ENCODE measurements at regions not wholly inside any gene's neighbourhood (a gene's known extent, or its start where the extent isn't known, plus 50 kb on each side); places are given as distances from the start of the nearest gene placed in this dataset. TPM values are rescaled to one million over a fixed set of nuclear protein-coding genes. Genes with fewer than 3 reads are reported as not detected.

DNA sequence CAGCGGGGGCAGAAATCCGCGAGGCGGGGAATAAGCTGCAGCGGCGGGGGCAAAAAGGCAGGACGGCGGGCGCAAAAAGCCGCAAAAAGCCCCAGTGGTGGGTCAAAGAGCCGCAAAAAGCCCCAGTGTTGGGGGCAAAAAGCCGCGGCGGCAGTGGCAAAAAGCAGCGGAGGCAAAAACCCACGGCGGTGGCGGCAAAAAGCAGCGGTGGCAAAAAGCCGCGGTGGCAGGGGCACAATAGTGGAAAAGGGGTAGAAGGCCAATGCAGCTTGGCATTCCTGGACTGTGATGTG, 525.3 kb downstream of the ZNF33B start:
- Histone ChIP-seq H3K4me1 (no peaks in the 10 kb centered on the region), H3K36me3 (no peaks in the 10 kb centered on the region), H3K4me3 (replicated peaks in 1 of 3) (no peak overlapping the region), H3K27ac (no peak overlapping the region), H3K27me3 (no peaks in the 10 kb centered on the region), H3K9me3 (no peaks in the 10 kb centered on the region)
- DNase-seq: no peak
- 77 to 83% methylated on average over 21 of the region's 21 CpGs for WGBS, 2 donors
- intact Hi-C loops (cut with DNase I): no loop called here
- TF ChIP-seq CTCF (IDR thresholded peaks at IDR 0.05) (no peak), POLR2A (IDR thresholded peaks at IDR 0.05) (no peak)

DNA sequence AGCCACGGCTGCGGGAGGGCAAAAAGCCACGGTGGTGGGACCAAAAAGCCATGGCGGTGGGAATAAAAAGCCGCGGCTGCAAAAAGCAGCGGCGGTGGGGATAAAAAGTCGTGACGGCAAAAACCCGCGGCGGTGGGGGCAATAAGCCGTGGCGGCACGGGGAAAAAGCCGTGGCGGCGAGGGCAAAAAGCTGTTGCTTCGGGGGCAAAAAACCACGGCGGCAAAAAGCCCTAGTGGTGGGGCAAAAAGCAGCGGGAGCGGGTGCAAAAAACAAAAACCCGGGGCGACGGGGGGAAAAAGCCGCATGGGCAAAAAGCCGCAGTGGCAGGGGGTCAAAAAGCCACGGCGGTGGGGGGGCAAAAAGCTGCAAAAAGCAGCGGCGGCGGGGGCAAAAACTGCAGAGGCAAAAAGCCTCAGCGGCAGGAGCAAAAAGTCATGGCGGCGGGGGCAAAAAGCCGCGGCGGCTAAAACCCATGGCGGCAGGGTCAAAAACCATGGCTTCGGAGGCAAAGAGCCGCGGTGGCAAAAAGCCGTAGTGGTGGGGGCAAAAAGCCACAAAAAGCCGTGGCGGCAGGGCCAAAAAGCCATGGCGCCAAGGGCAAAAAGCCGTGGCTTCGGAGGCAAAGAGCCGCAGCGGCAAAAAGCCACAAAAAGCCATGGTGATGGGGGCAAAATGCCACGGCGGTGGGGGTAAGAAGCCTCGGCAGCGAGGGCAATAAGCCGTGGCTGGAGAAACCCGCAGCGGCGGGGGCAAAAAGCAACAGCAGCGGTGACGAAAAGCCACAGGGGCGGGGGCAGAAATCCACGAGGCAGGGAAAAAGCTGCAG, 525.8 kb downstream of the ZNF33B start:
- Histone ChIP-seq H3K9me3 (no peaks in the 10 kb centered on the region), H3K4me1 (no peaks in the 10 kb centered on the region), H3K27ac (no peak overlapping the region), H3K4me3 (replicated peaks in 1 of 3) (no peak overlapping the region), H3K27me3 (no peaks in the 10 kb centered on the region), H3K36me3 (no peaks in the 10 kb centered on the region)
- intact Hi-C loops (cut with DNase I): no loop called here
- WGBS, 2 donors: 83 to 87% methylated on average over 62 to 64 of the region's 64 CpGs
- DNase-seq: no peak
- TF ChIP-seq POLR2A (IDR thresholded peaks at IDR 0.05): no peak
- TF ChIP-seq CTCF (IDR thresholded peaks at IDR 0.05): no peak

DNA sequence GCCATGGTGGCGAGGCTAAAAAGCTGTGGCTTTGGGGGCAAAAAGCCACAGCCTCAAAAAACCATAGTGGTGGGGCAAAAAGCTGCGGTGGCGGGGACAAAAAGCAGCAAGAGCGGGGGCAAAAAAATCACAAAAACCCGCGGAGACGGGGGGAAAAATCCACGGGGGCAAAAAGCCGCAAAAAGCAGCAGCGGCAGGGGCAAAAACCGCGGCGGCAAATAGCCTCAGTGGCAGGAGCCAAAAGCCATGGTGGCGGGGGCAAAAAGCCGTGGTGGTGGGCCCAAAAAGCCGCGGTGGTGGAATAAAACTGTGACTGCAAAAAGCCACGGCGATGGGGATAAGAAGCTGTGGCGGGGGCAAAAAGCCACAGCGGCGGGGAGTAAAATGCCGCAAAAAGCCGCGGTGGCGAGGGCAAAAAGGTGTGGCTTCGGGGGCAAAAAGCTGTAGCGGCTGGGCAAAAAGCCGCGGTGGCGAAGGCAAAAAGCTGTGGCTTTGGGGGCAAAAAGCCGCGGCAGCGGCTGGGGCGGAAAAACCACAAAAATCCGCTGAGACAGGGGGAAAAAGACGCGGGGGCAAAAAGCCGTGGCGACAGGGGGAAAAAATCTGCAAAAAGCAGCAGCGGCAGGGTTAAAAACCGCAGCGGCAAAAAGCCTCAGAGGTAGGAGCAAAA, 526.6 kb downstream of the ZNF33B start:
- DNase-seq: no peak
- Histone ChIP-seq H3K9me3 (no peaks in the 10 kb centered on the region), H3K27me3 (no peaks in the 10 kb centered on the region), H3K36me3 (no peaks in the 10 kb centered on the region), H3K27ac (no peak overlapping the region), H3K4me1 (no peaks in the 10 kb centered on the region), H3K4me3 (replicated peaks in 1 of 3) (no peak overlapping the region)
- no peak for TF ChIP-seq POLR2A (IDR thresholded peaks at IDR 0.05)
- no peak for TF ChIP-seq CTCF (IDR thresholded peaks at IDR 0.05)
- 87 to 90% methylated on average over 43 of the region's 43 CpGs for WGBS, 2 donors
- intact Hi-C loops (cut with DNase I): no loop called here

DNA sequence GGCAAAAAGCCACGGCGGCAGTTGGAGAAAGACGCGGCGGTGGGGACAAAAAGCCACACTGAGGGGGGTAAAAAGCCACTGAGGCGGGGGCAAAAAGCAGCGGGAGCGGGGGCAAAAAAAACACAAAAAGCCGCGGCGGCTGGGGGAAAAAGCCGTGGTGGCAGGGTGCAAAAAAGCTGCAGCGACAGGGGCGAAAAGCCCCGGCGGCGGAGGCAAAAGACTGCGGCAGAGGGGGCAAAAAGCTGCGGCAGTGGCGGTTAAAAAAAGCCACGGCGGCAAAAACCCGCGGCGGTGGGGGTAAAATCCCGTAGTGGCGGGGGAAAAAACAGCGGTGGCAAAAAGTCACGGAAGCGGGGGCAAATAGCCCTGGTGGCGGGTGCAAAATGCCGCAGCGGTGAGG, 527.3 kb downstream of the ZNF33B start:
- no peak for TF ChIP-seq POLR2A (IDR thresholded peaks at IDR 0.05)
- no peak for DNase-seq
- Histone ChIP-seq H3K27ac (no peak overlapping the region), H3K4me1 (no peaks in the 10 kb centered on the region), H3K4me3 (replicated peaks in 1 of 3) (no peak overlapping the region), H3K27me3 (no peaks in the 10 kb centered on the region), H3K9me3 (no peaks in the 10 kb centered on the region), H3K36me3 (no peaks in the 10 kb centered on the region)
- intact Hi-C loops (cut with DNase I): no loop called here
- WGBS, 2 donors: 86 to 87% methylated on average over 33 of the region's 33 CpGs

Small RNA genes in the stretch of these regions (small RNA-seq; reads per million reads assigned to genes)
- gene KSR1P1: not detected
